NCI-H446 (cell line): ENCODE measurements at regions not wholly inside any gene's neighbourhood (a gene's known extent, or its start where the extent isn't known, plus 50 kb on each side); places are given as distances from the start of the nearest gene placed in this dataset.

Source experiments
- DNase-seq, 2 experiments: peaks; one replicate each; lab custom pipeline; 2025; lab: John Stamatoyannopoulos, UW

GRCh38 chr6:20024978-20025377 lies 187.3 kb downstream of the MBOAT1 start:
- DNase-seq, result no peak

- no peak for DNase-seq
Measured at GRCh38 chr6:20025681-20026080, 186.6 kb downstream of the MBOAT1 start.

- no peak for DNase-seq
Measured at GRCh38 chr6:20028143-20028542, 184.1 kb downstream of the MBOAT1 start.

GRCh38 chr6:20028562-20028961 lies 183.7 kb downstream of the MBOAT1 start:
- peak in 1 of 2 experiments; percentile 22 for DNase-seq

- no peak for DNase-seq
Measured at GRCh38 chr6:20029979-20030378, 182.3 kb downstream of the MBOAT1 start.

GRCh38 chr6:20031342-20031741 lies 180.9 kb downstream of the MBOAT1 start:
- no peak for DNase-seq

GRCh38 chr6:20033697-20034407 lies 178.4 kb downstream of the MBOAT1 start:
- no peak for DNase-seq

- DNase-seq, result no peak
Measured at GRCh38 chr6:20034408-20034769, 177.9 kb downstream of the MBOAT1 start.

GRCh38 chr6:20036141-20036677 lies 176.1 kb downstream of the MBOAT1 start:
- no peak for DNase-seq

- no peak for DNase-seq
Measured at GRCh38 chr6:20038410-20039204, 173.7 kb downstream of the MBOAT1 start.

- DNase-seq, result no peak
Measured at GRCh38 chr6:20044883-20045282, 167.4 kb downstream of the MBOAT1 start.
